PFSK-1 (cell line): ENCODE measurements at regions not wholly inside any gene's neighbourhood (a gene's known extent, or its start where the extent isn't known, plus 50 kb on each side); places are given as distances from the start of the nearest gene placed in this dataset.

Experiments
- POLR2AphosphoS5 ChIP-seq: IDR thresholded peaks from 2 replicates; pipeline ENCODE4 v1.6.1; 2012; ENCODE audit warnings: low read depth, mild to moderate bottlenecking, control low read depth, low read length, moderate library complexity
- SIN3A ChIP-seq: IDR thresholded peaks from 2 replicates; pipeline ENCODE4 v1.6.1; 2012; ENCODE audit warnings: mild to moderate bottlenecking, low read length, moderate library complexity, borderline replicate concordance; ENCODE audit not compliant: insufficient read depth
- TAF1 ChIP-seq: IDR thresholded peaks from 2 replicates; pipeline ENCODE4 v1.6.1; 2012; ENCODE audit warnings: low read length, control low read depth, borderline replicate concordance; ENCODE audit not compliant: insufficient read depth
- TF ChIP-seq, protein P1 (sequence below), 2 experiments: IDR thresholded peaks; 2 replicates each; pipeline versions ENCODE4 v1.6.1 to v1.8.0; 2011 to 2012; ENCODE audit warnings: low read depth in 2 of 2, low read length in 2 of 2, control low read depth in 1 of 2, inconsistent platforms in 1 of 2, mild to moderate bottlenecking in 1 of 2, moderate library complexity in 1 of 2; ENCODE audit not compliant: insufficient read depth in 1 of 2

DNA sequence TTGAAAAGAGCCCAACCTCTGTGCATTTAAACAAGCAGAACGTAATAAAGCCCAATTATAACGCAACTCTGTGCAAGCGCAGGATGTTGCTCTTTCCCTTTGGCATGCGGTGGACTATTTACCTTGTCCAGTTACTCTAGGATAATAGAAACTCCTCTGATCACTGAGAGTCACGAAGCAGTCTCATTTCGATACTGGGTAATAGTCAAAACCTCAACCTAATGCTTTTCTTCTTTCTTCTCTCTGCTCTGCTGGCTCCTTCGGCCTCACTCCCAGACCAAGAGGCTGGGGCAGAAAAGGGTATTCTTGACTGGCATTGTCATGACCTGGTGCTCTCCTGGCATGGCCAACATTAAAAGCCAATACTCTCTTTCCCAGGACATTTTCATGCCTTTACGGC is 89.7 kb upstream of the GCFC2 start:
- TF ChIP-seq POLR2AphosphoS5: no peak
- TF ChIP-seq, protein P1, sequence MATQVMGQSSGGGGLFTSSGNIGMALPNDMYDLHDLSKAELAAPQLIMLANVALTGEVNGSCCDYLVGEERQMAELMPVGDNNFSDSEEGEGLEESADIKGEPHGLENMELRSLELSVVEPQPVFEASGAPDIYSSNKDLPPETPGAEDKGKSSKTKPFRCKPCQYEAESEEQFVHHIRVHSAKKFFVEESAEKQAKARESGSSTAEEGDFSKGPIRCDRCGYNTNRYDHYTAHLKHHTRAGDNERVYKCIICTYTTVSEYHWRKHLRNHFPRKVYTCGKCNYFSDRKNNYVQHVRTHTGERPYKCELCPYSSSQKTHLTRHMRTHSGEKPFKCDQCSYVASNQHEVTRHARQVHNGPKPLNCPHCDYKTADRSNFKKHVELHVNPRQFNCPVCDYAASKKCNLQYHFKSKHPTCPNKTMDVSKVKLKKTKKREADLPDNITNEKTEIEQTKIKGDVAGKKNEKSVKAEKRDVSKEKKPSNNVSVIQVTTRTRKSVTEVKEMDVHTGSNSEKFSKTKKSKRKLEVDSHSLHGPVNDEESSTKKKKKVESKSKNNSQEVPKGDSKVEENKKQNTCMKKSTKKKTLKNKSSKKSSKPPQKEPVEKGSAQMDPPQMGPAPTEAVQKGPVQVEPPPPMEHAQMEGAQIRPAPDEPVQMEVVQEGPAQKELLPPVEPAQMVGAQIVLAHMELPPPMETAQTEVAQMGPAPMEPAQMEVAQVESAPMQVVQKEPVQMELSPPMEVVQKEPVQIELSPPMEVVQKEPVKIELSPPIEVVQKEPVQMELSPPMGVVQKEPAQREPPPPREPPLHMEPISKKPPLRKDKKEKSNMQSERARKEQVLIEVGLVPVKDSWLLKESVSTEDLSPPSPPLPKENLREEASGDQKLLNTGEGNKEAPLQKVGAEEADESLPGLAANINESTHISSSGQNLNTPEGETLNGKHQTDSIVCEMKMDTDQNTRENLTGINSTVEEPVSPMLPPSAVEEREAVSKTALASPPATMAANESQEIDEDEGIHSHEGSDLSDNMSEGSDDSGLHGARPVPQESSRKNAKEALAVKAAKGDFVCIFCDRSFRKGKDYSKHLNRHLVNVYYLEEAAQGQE (IDR thresholded peaks at IDR 0.05; ENCODE audit: insufficient read depth in 1 of 2, low read depth in 2 of 2, low read length in 2 of 2): no peak
- no peak for TF ChIP-seq TAF1
- no peak for TF ChIP-seq SIN3A
